Astrocyte of the spinal cord (primary cell): ENCODE measurements at regions not wholly inside any gene's neighbourhood (a gene's known extent, or its start where the extent isn't known, plus 50 kb on each side); places are given as distances from the start of the nearest gene placed in this dataset.

Source experiments
- DNase-seq: peaks from one replicate; pipeline ENCODE4 v3.0.0; 2011; ENCODE audit warnings: low read depth, low spot score
- H3K4me3 ChIP-seq: 2 replicates; pipeline ENCODE4 v1.5.1; 2011; ENCODE audit warnings: low read depth, mild to moderate bottlenecking, low read length, moderate library complexity
- CTCF ChIP-seq: IDR thresholded peaks from 2 replicates; pipeline ENCODE4 v1.5.1; 2012; ENCODE audit warnings: low read depth, mild to moderate bottlenecking, low read length, inconsistent platforms
- in situ Hi-C: cut with HindIII; loops from 2 replicates; pipeline ENCODE4 v1.10.0; 2017; ENCODE audit warnings: low sequenced_read_pairs

GRCh38 chr5:174294891-174295620 lies 249.6 kb downstream of the NSG2 start:
- no peak overlapping the region for H3K4me3 ChIP-seq
- in situ Hi-C loops, result no loop called here
- no peak for DNase-seq
- no peak for TF ChIP-seq CTCF

- H3K4me3 ChIP-seq, result no peak overlapping the region
- in situ Hi-C loops, result no loop called here
- TF ChIP-seq CTCF, result no peak
- DNase-seq, result no peak
Observed at GRCh38 chr5:174295702-174296436, 250.4 kb downstream of the NSG2 start.

- TF ChIP-seq CTCF, result no peak
- no peak for DNase-seq
- in situ Hi-C loops, result no loop called here
- H3K4me3 ChIP-seq, result no peak overlapping the region
Observed at GRCh38 chr5:174300118-174300940, 254.8 kb downstream of the NSG2 start.

GRCh38 chr5:174300941-174301761 lies 255.6 kb downstream of the NSG2 start:
- no peak overlapping the region for H3K4me3 ChIP-seq
- no peak for TF ChIP-seq CTCF
- no peak for DNase-seq
- in situ Hi-C loops, result no loop called here

GRCh38 chr5:174301848-174302625 lies 256.5 kb downstream of the NSG2 start:
- H3K4me3 ChIP-seq, result no peak overlapping the region
- in situ Hi-C loops, result no loop called here
- DNase-seq, result no peak
- TF ChIP-seq CTCF, result no peak
